GM21529 (cell line): ENCODE measurements at regions not wholly inside any gene's neighbourhood (a gene's known extent, or its start where the extent isn't known, plus 50 kb on each side); places are given as distances from the start of the nearest gene placed in this dataset.

Source experiments
- ATAC-seq: cut with Tn5 transposase; IDR thresholded peaks from one replicate; pipeline ENCODE4 v1.9.1; 2021; ENCODE audit not compliant: unreplicated experiment

- ATAC-seq, result no peak
Observed at GRCh38 chr18:25727281-25727985, 363.0 kb downstream of the SS18 start.

- no peak for ATAC-seq
Observed at GRCh38 chr18:25726298-25726697, 364.1 kb downstream of the SS18 start.

- no peak for ATAC-seq
Observed at GRCh38 chr18:25725501-25725900, 364.9 kb downstream of the SS18 start.

GRCh38 chr18:25724997-25725396 is 365.4 kb downstream of the SS18 start:
- ATAC-seq, result no peak

- no peak for ATAC-seq
Observed at GRCh38 chr18:25724121-25724520, 366.3 kb downstream of the SS18 start.

- ATAC-seq, result no peak
Observed at GRCh38 chr18:25713103-25713502, 361.1 kb upstream of the ZNF521 start.

GRCh38 chr18:25710981-25711380 is 359.0 kb upstream of the ZNF521 start:
- ATAC-seq, result no peak

GRCh38 chr18:25705650-25706049 is 353.7 kb upstream of the ZNF521 start:
- no peak for ATAC-seq

- ATAC-seq, result no peak
Observed at GRCh38 chr18:25704494-25704893, 352.5 kb upstream of the ZNF521 start.

GRCh38 chr18:25704071-25704470 is 352.1 kb upstream of the ZNF521 start:
- ATAC-seq, result no peak

GRCh38 chr18:25701821-25702220 is 349.9 kb upstream of the ZNF521 start:
- no peak for ATAC-seq

GRCh38 chr18:25686960-25687500 is 335.1 kb upstream of the ZNF521 start:
- no peak for ATAC-seq

GRCh38 chr18:25685088-25685487 is 333.1 kb upstream of the ZNF521 start:
- no peak for ATAC-seq

GRCh38 chr18:25679491-25679890 is 327.5 kb upstream of the ZNF521 start:
- ATAC-seq, result no peak

- ATAC-seq, result no peak
Observed at GRCh38 chr18:25678221-25678620, 326.3 kb upstream of the ZNF521 start.

GRCh38 chr18:25675123-25675850 is 323.3 kb upstream of the ZNF521 start:
- ATAC-seq, result no peak

- ATAC-seq, result no peak
Observed at GRCh38 chr18:25674183-25674582, 322.2 kb upstream of the ZNF521 start.

GRCh38 chr18:25672490-25672889 is 320.5 kb upstream of the ZNF521 start:
- ATAC-seq, result no peak

GRCh38 chr18:25669741-25670140 is 317.8 kb upstream of the ZNF521 start:
- no peak for ATAC-seq

GRCh38 chr18:25662272-25662671 is 310.3 kb upstream of the ZNF521 start:
- ATAC-seq, result no peak

GRCh38 chr18:25661831-25662230 is 309.9 kb upstream of the ZNF521 start:
- ATAC-seq, result no peak

GRCh38 chr18:25659541-25659940 is 307.6 kb upstream of the ZNF521 start:
- no peak for ATAC-seq
